Astrocyte (in vitro differentiated cells and primary cell): ENCODE measurements at regions not wholly inside any gene's neighbourhood (a gene's known extent, or its start where the extent isn't known, plus 50 kb on each side); places are given as distances from the start of the nearest gene placed in this dataset.

Experiments
- CTCF ChIP-seq: IDR thresholded peaks from 2 replicates; pipeline ENCODE4 v1.5.1; 2011; ENCODE audit warnings: low read depth, mild to moderate bottlenecking, inconsistent platforms, low read length, moderate library complexity; ENCODE audit not compliant: insufficient read depth
- EZH2 ChIP-seq: IDR thresholded peaks from 2 replicates; pipeline ENCODE4 v1.6.1; 2012; ENCODE audit warnings: mild to moderate bottlenecking, low read length, inconsistent platforms; ENCODE audit not compliant: insufficient read depth

- TF ChIP-seq EZH2 = no peak
- TF ChIP-seq CTCF = no peak
Measured at GRCh38 chrX:40434947-40435346, 145.8 kb upstream of the ATP6AP2 start.
